Neural progenitor cell (in vitro differentiated cells): ENCODE measurements at regions not wholly inside any gene's neighbourhood (a gene's known extent, or its start where the extent isn't known, plus 50 kb on each side); places are given as distances from the start of the nearest gene placed in this dataset.

Source experiments
- EZH2phosphoT487 ChIP-seq: fragments of 200-600 bp; sonication (generic); IDR thresholded peaks from 2 replicates; pipeline ENCODE4 v1.6.1; 2017; ENCODE audit warnings: antibody characterized with exemption
- TF ChIP-seq, protein P1 (sequence below): fragments of 200-600 bp; sonication (generic); IDR thresholded peaks from 2 replicates; pipeline ENCODE4 v1.5.1; 2017; ENCODE audit warnings: antibody characterized with exemption, mild to moderate bottlenecking

DNA sequence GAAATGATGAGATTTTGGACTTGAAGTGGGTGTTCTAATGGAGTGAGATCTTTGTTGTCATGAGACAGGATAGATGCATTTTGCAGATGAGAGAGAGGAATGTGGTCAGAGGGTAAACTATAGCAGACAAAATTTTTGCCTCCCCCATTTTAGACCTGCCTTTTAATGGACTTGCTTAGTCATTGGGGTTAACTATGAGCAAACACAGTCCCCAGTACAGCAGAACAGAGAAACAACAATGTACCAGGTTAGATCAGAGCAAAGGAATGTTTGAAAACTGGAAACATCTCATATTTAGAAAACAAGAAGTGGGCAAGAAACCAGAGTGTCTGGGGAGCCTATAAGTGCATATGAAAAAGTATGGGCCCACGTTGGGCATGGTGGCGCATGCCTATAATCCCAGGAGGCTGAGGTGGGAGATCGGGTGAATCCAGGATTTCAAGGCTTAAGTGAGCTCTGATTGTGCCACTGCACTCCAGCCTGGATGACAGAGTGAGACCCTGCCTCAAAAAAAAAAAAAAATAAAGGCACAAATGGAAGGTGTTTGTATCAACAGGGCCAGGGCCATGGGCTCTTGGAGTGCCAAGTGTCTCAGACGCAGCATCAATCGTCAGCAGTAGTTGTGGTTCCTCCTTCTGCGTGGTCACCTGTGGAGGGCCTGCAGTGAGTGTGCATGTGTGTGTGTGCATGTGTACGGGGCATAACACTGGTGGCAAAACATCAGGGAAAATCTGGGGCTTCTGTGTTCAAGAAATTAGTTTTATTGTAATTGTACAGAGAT, 214.4 kb upstream of the S1PR3 start:
- TF ChIP-seq, protein P1, sequence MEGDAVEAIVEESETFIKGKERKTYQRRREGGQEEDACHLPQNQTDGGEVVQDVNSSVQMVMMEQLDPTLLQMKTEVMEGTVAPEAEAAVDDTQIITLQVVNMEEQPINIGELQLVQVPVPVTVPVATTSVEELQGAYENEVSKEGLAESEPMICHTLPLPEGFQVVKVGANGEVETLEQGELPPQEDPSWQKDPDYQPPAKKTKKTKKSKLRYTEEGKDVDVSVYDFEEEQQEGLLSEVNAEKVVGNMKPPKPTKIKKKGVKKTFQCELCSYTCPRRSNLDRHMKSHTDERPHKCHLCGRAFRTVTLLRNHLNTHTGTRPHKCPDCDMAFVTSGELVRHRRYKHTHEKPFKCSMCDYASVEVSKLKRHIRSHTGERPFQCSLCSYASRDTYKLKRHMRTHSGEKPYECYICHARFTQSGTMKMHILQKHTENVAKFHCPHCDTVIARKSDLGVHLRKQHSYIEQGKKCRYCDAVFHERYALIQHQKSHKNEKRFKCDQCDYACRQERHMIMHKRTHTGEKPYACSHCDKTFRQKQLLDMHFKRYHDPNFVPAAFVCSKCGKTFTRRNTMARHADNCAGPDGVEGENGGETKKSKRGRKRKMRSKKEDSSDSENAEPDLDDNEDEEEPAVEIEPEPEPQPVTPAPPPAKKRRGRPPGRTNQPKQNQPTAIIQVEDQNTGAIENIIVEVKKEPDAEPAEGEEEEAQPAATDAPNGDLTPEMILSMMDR: no peak
- no peak for TF ChIP-seq EZH2phosphoT487
